ENCODE measurements at regions not wholly inside any gene's neighbourhood (a gene's known extent, or its start where the extent isn't known, plus 50 kb on each side); places are given as distances from the start of the nearest gene placed in this dataset.

GRCh38 chr3:127068111-127068810 is 85.3 kb downstream of the PLXNA1 start:
- Histone ChIP-seq H3K27ac (replicated peaks) (no peak overlapping the region), H3K27me3 (ENCODE audit: insufficient read depth, poor library complexity, severe bottlenecking) (no peaks in the 10 kb centered on the region), H3K4me3 (replicated peaks; ENCODE audit: insufficient read depth, low read length) (no peak overlapping the region)
- no peak for DNase-seq (ENCODE audit: low read depth in 1 of 2, low spot score in 1 of 2)
- TF ChIP-seq REST (IDR thresholded peaks at IDR 0.05; ENCODE audit: insufficient replicate concordance, low read depth) (no peak), POLR2AphosphoS5 (IDR thresholded peaks at IDR 0.05; ENCODE audit: low read depth) (no peak), SPI1 (IDR thresholded peaks at IDR 0.05; ENCODE audit: borderline replicate concordance, low read depth) (no peak), GABPA (IDR thresholded peaks at IDR 0.05; ENCODE audit: low read depth) (no peak)
- TF ChIP-seq, protein P1, sequence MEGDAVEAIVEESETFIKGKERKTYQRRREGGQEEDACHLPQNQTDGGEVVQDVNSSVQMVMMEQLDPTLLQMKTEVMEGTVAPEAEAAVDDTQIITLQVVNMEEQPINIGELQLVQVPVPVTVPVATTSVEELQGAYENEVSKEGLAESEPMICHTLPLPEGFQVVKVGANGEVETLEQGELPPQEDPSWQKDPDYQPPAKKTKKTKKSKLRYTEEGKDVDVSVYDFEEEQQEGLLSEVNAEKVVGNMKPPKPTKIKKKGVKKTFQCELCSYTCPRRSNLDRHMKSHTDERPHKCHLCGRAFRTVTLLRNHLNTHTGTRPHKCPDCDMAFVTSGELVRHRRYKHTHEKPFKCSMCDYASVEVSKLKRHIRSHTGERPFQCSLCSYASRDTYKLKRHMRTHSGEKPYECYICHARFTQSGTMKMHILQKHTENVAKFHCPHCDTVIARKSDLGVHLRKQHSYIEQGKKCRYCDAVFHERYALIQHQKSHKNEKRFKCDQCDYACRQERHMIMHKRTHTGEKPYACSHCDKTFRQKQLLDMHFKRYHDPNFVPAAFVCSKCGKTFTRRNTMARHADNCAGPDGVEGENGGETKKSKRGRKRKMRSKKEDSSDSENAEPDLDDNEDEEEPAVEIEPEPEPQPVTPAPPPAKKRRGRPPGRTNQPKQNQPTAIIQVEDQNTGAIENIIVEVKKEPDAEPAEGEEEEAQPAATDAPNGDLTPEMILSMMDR (IDR thresholded peaks at IDR 0.05; ENCODE audit: insufficient read depth, low read length): no peak

DNA sequence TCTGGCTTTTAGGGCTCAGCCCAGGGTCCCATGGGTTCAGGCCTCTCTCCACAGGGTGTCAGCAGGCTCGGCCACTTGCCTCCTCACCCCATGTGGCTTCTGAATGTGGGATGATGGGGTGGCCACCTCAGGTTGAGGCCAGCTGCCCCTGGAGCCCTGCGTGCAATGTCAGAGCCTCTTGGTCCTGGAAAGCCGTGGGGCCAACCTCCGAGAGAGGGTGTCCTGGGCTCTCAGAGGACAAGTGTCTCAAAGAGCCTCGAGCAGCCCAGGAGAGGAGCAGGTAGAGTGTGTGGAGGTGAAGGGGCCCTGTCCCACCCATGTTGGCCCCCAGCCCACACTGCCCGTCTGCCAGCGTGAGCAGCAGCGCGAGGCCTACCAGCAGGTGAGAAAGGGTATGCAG is 86.0 kb downstream of the PLXNA1 start:
- H3K27me3 ChIP-seq (ENCODE audit: insufficient read depth, poor library complexity, severe bottlenecking): no peaks in the 10 kb centered on the region
- no peak for TF ChIP-seq SPI1 (IDR thresholded peaks at IDR 0.05; ENCODE audit: borderline replicate concordance, low read depth)
- no peak for TF ChIP-seq REST (IDR thresholded peaks at IDR 0.05; ENCODE audit: insufficient replicate concordance, low read depth)
- TF ChIP-seq GABPA (IDR thresholded peaks at IDR 0.05; ENCODE audit: low read depth): no peak
- TF ChIP-seq, protein P1 (IDR thresholded peaks at IDR 0.05; ENCODE audit: insufficient read depth, low read length): no peak
- no peak for TF ChIP-seq POLR2AphosphoS5 (IDR thresholded peaks at IDR 0.05; ENCODE audit: low read depth)
- DNase-seq (ENCODE audit: low read depth in 1 of 2, low spot score in 1 of 2): no peak

DNA sequence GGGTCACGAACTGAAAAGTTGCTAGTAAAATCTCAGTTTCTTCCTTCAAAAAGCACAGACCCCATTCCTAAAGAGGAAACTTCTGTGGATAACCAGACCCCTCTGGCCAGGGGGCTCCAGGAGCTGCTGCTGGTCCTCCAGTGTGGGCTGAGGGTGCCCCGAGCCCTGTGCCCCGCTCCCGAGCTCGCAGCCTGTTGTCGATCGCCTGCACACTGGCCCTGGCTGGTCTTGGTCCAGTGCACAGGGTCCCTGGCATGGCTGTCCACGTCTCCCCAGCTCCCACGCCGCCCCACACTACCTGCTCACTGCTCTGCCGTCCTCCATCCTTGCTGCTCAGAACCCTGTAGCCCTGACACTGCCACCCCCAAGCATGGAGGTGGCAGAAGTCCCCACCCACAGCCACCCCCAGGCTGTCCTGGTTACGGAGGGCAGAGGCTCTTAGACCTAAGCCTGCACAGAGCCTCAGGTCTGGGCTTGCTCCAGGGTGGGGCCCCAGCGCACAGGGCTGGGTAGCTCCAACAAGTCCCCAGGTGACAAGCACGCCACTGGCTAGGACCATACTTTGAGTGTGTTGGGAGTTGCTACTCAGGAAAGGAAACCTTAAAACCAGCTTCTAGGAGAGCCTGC is 87.0 kb downstream of the PLXNA1 start:
- no peak overlapping the region for H3K4me3 ChIP-seq (replicated peaks; ENCODE audit: insufficient read depth, low read length)
- TF ChIP-seq, protein P1 (IDR thresholded peaks at IDR 0.05; ENCODE audit: insufficient read depth, low read length): no peak
- TF ChIP-seq POLR2AphosphoS5 (IDR thresholded peaks at IDR 0.05; ENCODE audit: low read depth) (no peak), SPI1 (IDR thresholded peaks at IDR 0.05; ENCODE audit: borderline replicate concordance, low read depth) (no peak), GABPA (IDR thresholded peaks at IDR 0.05; ENCODE audit: low read depth) (no peak), REST (IDR thresholded peaks at IDR 0.05; ENCODE audit: insufficient replicate concordance, low read depth) (no peak)
- no peak for DNase-seq (ENCODE audit: low read depth in 1 of 2, low spot score in 1 of 2)
- no peak overlapping the region for H3K27ac ChIP-seq (replicated peaks)
- no peaks in the 10 kb centered on the region for H3K27me3 ChIP-seq (ENCODE audit: insufficient read depth, poor library complexity, severe bottlenecking)

More for the DNA sequence above, 86.0 kb downstream of the PLXNA1 start:
- Histone ChIP-seq H3K4me3 (replicated peaks; ENCODE audit: insufficient read depth, low read length) (no peak overlapping the region), H3K27ac (replicated peaks) (no peak overlapping the region)
